SK-N-SH (cell line): ENCODE measurements at regions not wholly inside any gene's neighbourhood (a gene's known extent, or its start where the extent isn't known, plus 50 kb on each side); places are given as distances from the start of the nearest gene placed in this dataset.

Experiments used
- EZH2phosphoT487 ChIP-seq: fragments of 200-600 bp; sonication (generic); IDR thresholded peaks from 2 replicates; pipeline ENCODE4 v1.6.1; 2017; ENCODE audit warnings: low read depth, mixed run types, mild to moderate bottlenecking, antibody characterized with exemption, moderate library complexity, borderline replicate concordance
- POLR2AphosphoS5 ChIP-seq: IDR thresholded peaks from 2 replicates; pipeline ENCODE4 v1.6.1; 2012; ENCODE audit warnings: low read depth, low read length
- RCOR1 ChIP-seq: fragments of 150-350 bp; IDR thresholded peaks from 2 replicates; pipeline ENCODE4 v1.6.1; 2017; ENCODE audit warnings: antibody characterized with exemption, low read length
- TEAD4 ChIP-seq: IDR thresholded peaks from 2 replicates; pipeline ENCODE4 v1.4.0; 2012; ENCODE audit warnings: mild to moderate bottlenecking, borderline replicate concordance; ENCODE audit not compliant: insufficient read depth
- TF ChIP-seq, protein P1 (sequence below): fragments of 200-600 bp; sonication (generic); IDR thresholded peaks from 2 replicates; pipeline ENCODE4 v1.6.1; 2017; ENCODE audit warnings: antibody characterized with exemption, mild to moderate bottlenecking, moderate library complexity
- TF ChIP-seq, protein P2 (sequence below): IDR thresholded peaks from 2 replicates; pipeline ENCODE4 v1.4.0; 2012; ENCODE audit warnings: low read depth
- TF ChIP-seq, protein P3 (sequence below): IDR thresholded peaks from 2 replicates; pipeline ENCODE4 v1.6.1; 2012; ENCODE audit warnings: mild to moderate bottlenecking, low read depth, low read length, moderate library complexity

DNA sequence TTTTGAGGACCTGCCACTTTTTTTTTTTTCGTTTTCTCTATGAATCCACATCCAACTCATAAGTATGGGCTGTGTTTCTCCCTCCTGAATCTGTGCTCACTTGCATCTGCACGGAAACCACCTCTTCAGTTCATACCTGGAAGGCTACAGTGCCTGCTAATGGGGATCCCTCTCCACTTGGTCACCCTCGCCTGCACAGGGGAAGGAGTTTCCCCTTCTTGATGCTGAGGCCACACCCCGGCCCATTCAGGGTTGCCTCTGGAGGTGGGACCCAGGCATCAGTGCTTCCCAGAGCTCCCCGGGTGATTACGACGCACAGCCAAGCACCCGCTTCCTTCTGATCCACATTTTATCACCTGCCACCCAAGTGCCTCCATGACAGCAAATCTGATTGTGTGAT, 85.9 kb upstream of the TBC1D3K start:
- TF ChIP-seq, protein P1, sequence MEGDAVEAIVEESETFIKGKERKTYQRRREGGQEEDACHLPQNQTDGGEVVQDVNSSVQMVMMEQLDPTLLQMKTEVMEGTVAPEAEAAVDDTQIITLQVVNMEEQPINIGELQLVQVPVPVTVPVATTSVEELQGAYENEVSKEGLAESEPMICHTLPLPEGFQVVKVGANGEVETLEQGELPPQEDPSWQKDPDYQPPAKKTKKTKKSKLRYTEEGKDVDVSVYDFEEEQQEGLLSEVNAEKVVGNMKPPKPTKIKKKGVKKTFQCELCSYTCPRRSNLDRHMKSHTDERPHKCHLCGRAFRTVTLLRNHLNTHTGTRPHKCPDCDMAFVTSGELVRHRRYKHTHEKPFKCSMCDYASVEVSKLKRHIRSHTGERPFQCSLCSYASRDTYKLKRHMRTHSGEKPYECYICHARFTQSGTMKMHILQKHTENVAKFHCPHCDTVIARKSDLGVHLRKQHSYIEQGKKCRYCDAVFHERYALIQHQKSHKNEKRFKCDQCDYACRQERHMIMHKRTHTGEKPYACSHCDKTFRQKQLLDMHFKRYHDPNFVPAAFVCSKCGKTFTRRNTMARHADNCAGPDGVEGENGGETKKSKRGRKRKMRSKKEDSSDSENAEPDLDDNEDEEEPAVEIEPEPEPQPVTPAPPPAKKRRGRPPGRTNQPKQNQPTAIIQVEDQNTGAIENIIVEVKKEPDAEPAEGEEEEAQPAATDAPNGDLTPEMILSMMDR: no peak
- TF ChIP-seq, protein P2, sequence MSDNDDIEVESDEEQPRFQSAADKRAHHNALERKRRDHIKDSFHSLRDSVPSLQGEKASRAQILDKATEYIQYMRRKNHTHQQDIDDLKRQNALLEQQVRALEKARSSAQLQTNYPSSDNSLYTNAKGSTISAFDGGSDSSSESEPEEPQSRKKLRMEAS: no peak
- TF ChIP-seq POLR2AphosphoS5 (no peak), EZH2phosphoT487 (no peak), TEAD4 (no peak), RCOR1 (no peak)
- TF ChIP-seq, protein P3, sequence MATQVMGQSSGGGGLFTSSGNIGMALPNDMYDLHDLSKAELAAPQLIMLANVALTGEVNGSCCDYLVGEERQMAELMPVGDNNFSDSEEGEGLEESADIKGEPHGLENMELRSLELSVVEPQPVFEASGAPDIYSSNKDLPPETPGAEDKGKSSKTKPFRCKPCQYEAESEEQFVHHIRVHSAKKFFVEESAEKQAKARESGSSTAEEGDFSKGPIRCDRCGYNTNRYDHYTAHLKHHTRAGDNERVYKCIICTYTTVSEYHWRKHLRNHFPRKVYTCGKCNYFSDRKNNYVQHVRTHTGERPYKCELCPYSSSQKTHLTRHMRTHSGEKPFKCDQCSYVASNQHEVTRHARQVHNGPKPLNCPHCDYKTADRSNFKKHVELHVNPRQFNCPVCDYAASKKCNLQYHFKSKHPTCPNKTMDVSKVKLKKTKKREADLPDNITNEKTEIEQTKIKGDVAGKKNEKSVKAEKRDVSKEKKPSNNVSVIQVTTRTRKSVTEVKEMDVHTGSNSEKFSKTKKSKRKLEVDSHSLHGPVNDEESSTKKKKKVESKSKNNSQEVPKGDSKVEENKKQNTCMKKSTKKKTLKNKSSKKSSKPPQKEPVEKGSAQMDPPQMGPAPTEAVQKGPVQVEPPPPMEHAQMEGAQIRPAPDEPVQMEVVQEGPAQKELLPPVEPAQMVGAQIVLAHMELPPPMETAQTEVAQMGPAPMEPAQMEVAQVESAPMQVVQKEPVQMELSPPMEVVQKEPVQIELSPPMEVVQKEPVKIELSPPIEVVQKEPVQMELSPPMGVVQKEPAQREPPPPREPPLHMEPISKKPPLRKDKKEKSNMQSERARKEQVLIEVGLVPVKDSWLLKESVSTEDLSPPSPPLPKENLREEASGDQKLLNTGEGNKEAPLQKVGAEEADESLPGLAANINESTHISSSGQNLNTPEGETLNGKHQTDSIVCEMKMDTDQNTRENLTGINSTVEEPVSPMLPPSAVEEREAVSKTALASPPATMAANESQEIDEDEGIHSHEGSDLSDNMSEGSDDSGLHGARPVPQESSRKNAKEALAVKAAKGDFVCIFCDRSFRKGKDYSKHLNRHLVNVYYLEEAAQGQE: no peak
